Neural cell (in vitro differentiated cells): ENCODE measurements at regions not wholly inside any gene's neighbourhood (a gene's known extent, or its start where the extent isn't known, plus 50 kb on each side); places are given as distances from the start of the nearest gene placed in this dataset.

ENCODE experiments used
- H2AFZ ChIP-seq: fragments of 200-600, 300-800 bp; sonication (generic), shearing (Covaris generic); 2 replicates; pipeline ENCODE4 v1.6.0; 2014; ENCODE audit warnings: low read depth, mild to moderate bottlenecking, antibody characterized with exemption, low read length, moderate library complexity
- H3F3A ChIP-seq: fragments of 200-600 bp; shearing (Covaris generic); 2 replicates; pipeline ENCODE4 v1.6.1; 2016; ENCODE audit warnings: mild to moderate bottlenecking, moderate library complexity, mixed read lengths, antibody characterized with exemption, low read length; ENCODE audit not compliant: insufficient read depth, poor library complexity, severe bottlenecking
- H3K27ac ChIP-seq: fragments of 200-600, 300-800 bp; sonication (generic), shearing (Covaris generic); 2 replicates; pipeline ENCODE4 v1.5.1; 2014; ENCODE audit warnings: mild to moderate bottlenecking, low read length, moderate library complexity
- H3K27me3 ChIP-seq: fragments of 300-800, 200-600 bp; sonication (generic), shearing (Covaris generic); 2 replicates; pipeline ENCODE4 v1.6.0; 2014; ENCODE audit warnings: mild to moderate bottlenecking, low read depth, low read length, moderate library complexity; ENCODE audit not compliant: insufficient read depth
- H3K36me3 ChIP-seq: fragments of 300-800, 200-600 bp; sonication (generic), shearing (Covaris generic); 2 replicates; pipeline ENCODE4 v1.5.1; 2014; ENCODE audit warnings: mild to moderate bottlenecking, antibody characterized with exemption, low read length, moderate library complexity; ENCODE audit not compliant: insufficient read depth
- H3K4me2 ChIP-seq: fragments of 300-800, 200-600 bp; sonication (generic), shearing (Covaris generic); 2 replicates; pipeline ENCODE4 v1.6.0; 2014; ENCODE audit warnings: mild to moderate bottlenecking, low read length
- H3K4me3 ChIP-seq: fragments of 300-800, 200-600 bp; sonication (generic), shearing (Covaris generic); 2 replicates; pipeline ENCODE4 v1.5.1; 2014; ENCODE audit warnings: mild to moderate bottlenecking, low read length, moderate library complexity
- H3K79me2 ChIP-seq: fragments of 200-600 bp; shearing (Covaris generic); replicated peaks from 2 replicates; pipeline ENCODE4 v1.6.0; 2014; ENCODE audit warnings: mild to moderate bottlenecking, low read length, moderate library complexity; ENCODE audit not compliant: insufficient read depth
- H3K9ac ChIP-seq: fragments of 300-800, 200-600 bp; sonication (generic), shearing (Covaris generic); 2 replicates; pipeline ENCODE4 v1.6.1; 2016; ENCODE audit warnings: mild to moderate bottlenecking, low read length, mixed read lengths
- H3K9me2 ChIP-seq: fragments of 200-600 bp; shearing (Covaris generic); 2 replicates; pipeline ENCODE4 v1.6.1; 2016; ENCODE audit warnings: mild to moderate bottlenecking, low read length, mixed read lengths; ENCODE audit not compliant: insufficient read depth
- H3K9me3 ChIP-seq: fragments of 200-600, 300-800 bp; sonication (generic), shearing (Covaris generic); 2 replicates; pipeline ENCODE4 v1.6.1; 2016; ENCODE audit warnings: mild to moderate bottlenecking, mixed run types, low read length, moderate library complexity, mixed read lengths
- H4K20me1 ChIP-seq: fragments of 200-600 bp; shearing (Covaris generic); 2 replicates; pipeline ENCODE4 v1.6.1; 2016; ENCODE audit warnings: mild to moderate bottlenecking, mixed run types; ENCODE audit not compliant: insufficient read depth
- EP300 ChIP-seq: fragments of 450-650 bp; conservative IDR thresholded peaks from 2 replicates; pipeline ENCODE4 v1.6.1; 2014; ENCODE audit warnings: antibody characterized with exemption, mild to moderate bottlenecking, moderate library complexity; ENCODE audit not compliant: poor library complexity, severe bottlenecking
- EZH2 ChIP-seq: fragments of 200-600, 300-800 bp; shearing (Covaris generic), sonication (generic); IDR thresholded peaks from 2 replicates; pipeline ENCODE4 v1.6.1; 2014; ENCODE audit warnings: antibody characterized with exemption, low read length, borderline replicate concordance, mild to moderate bottlenecking; ENCODE audit not compliant: insufficient read depth, poor library complexity, severe bottlenecking
- MXI1 ChIP-seq: fragments of 450-650 bp; conservative IDR thresholded peaks from 2 replicates; pipeline ENCODE4 v1.6.1; 2014; ENCODE audit warnings: antibody characterized with exemption, mild to moderate bottlenecking; ENCODE audit not compliant: poor library complexity, severe bottlenecking
- POLR2AphosphoS5 ChIP-seq: IDR thresholded peaks from 2 replicates; pipeline ENCODE4 v1.6.1; 2012
- RAD21 ChIP-seq: fragments of 450-650 bp; conservative IDR thresholded peaks from 2 replicates; pipeline ENCODE4 v1.6.1; 2014; ENCODE audit warnings: antibody characterized with exemption, mild to moderate bottlenecking, moderate library complexity
- REST ChIP-seq: IDR thresholded peaks from 2 replicates; pipeline ENCODE4 v1.6.1; 2012; ENCODE audit warnings: borderline replicate concordance
- SMC3 ChIP-seq: fragments of 450-650 bp; conservative IDR thresholded peaks from 2 replicates; pipeline ENCODE4 v1.6.1; 2014; ENCODE audit warnings: antibody characterized with exemption, mild to moderate bottlenecking, moderate library complexity; ENCODE audit not compliant: poor library complexity
- TAF1 ChIP-seq: IDR thresholded peaks from 2 replicates; pipeline ENCODE4 v1.6.1; 2012; ENCODE audit warnings: low read depth
- TF ChIP-seq, protein P1 (sequence below): fragments of 450-650 bp; IDR thresholded peaks from 2 replicates; pipeline ENCODE4 v1.5.1; 2014; ENCODE audit warnings: antibody characterized with exemption, mild to moderate bottlenecking, moderate library complexity; ENCODE audit not compliant: poor library complexity, severe bottlenecking

GRCh38 chr10:63068246-63068645, 64.9 kb upstream of the NRBF2 start:
- Histone ChIP-seq H3F3A (no peaks in the 10 kb centered on the region), H3K27ac (no peak overlapping the region), H3K9me3 (no peaks in the 10 kb centered on the region), H3K9ac (no peak overlapping the region), H4K20me1 (no peaks in the 10 kb centered on the region), H3K27me3 (no peaks in the 10 kb centered on the region), H3K4me3 (no peak overlapping the region), H3K4me2 (no peak overlapping the region), H3K36me3 (no peaks in the 10 kb centered on the region), H3K9me2 (no peaks in the 10 kb centered on the region), H2AFZ (no peak overlapping the region), H3K79me2 (no peaks in the 10 kb centered on the region)
- TF ChIP-seq POLR2AphosphoS5 (no peak), SMC3 (no peak)
- TF ChIP-seq, protein P1, sequence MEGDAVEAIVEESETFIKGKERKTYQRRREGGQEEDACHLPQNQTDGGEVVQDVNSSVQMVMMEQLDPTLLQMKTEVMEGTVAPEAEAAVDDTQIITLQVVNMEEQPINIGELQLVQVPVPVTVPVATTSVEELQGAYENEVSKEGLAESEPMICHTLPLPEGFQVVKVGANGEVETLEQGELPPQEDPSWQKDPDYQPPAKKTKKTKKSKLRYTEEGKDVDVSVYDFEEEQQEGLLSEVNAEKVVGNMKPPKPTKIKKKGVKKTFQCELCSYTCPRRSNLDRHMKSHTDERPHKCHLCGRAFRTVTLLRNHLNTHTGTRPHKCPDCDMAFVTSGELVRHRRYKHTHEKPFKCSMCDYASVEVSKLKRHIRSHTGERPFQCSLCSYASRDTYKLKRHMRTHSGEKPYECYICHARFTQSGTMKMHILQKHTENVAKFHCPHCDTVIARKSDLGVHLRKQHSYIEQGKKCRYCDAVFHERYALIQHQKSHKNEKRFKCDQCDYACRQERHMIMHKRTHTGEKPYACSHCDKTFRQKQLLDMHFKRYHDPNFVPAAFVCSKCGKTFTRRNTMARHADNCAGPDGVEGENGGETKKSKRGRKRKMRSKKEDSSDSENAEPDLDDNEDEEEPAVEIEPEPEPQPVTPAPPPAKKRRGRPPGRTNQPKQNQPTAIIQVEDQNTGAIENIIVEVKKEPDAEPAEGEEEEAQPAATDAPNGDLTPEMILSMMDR: no peak

DNA sequence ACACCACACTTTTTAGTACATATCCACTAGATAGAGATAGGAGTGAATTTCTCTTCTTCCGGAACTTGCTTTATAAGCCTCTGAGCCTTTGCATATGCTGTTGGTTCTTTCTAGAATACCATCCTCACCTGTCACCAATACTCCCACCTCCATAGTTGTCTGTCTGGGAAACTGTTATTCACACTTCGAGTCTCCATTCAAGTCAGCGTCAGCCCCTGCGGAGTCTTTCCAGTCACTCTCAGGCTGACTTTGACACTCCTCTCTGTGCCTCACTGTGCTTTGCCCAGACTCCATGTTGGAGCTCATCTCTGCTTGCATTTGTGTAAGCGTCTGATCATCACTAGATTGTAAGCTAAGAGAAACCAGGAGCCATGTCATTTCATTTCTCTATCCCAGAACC, 66.5 kb upstream of the NRBF2 start:
- TF ChIP-seq, protein P1: no peak
- TF ChIP-seq EP300 (no peak), POLR2AphosphoS5 (no peak), REST (no peak), RAD21 (no peak), EZH2 (no peak), SMC3 (no peak), TAF1 (no peak), MXI1 (no peak)
- Histone ChIP-seq H4K20me1 (no peaks in the 10 kb centered on the region), H3K27me3 (no peaks in the 10 kb centered on the region), H3K79me2 (no peaks in the 10 kb centered on the region), H3K27ac (no peak overlapping the region), H3F3A (no peaks in the 10 kb centered on the region), H3K36me3 (no peaks in the 10 kb centered on the region), H3K9me2 (no peaks in the 10 kb centered on the region), H3K9me3 (no peaks in the 10 kb centered on the region), H3K4me2 (no peak overlapping the region), H2AFZ (no peak overlapping the region), H3K9ac (no peak overlapping the region), H3K4me3 (no peak overlapping the region)
